ENCODE measurements at regions not wholly inside any gene's neighbourhood (a gene's known extent, or its start where the extent isn't known, plus 50 kb on each side); places are given as distances from the start of the nearest gene placed in this dataset.
A peak's percentile ranks its signal among the peaks of the same experiment; 100 is the strongest.

DNA sequence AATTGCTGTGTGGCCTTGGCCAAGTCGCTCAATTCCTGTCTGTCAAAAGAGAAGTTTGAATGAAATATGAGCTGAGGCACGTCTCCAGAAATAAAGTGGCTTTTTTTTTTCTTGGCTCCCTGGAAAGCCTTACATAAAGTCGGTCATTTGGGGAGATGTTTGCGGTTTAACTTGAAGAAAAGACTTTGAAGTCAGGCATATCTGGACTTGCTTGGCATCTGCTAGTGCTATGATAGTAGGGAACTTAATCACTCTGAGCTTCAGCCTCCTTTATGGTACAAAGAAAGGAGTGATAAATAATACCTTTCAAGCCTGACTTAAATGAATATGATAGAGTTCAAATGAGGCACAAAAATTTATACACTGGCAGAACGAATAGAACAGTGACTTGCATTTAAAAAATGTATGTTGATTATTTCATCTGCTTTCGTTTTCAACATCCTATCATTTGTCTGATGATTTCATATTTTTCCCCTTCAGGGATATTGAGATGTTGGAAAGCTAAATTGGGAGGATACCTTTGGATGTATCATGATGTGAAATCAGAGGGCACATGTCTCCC is 60.2 kb downstream of the FASLG start:
- Histone ChIP-seq H2BK5ac (ENCODE audit: low read depth, low read length) (no peak overlapping the region), H3K14ac (ENCODE audit: insufficient read length) (no peak overlapping the region), H3K18ac (ENCODE audit: extremely low read depth, low read length) (no peak overlapping the region), H3K4ac (replicated peaks; ENCODE audit: insufficient read length, low read depth, low read length) (no peak overlapping the region), H4K5ac (ENCODE audit: insufficient read length, low read depth, low read length) (no peak overlapping the region), H3K79me1 (ENCODE audit: low read depth, low read length) (no peaks in the 10 kb centered on the region), H3K27ac (ENCODE audit: low read depth, low read length) (no peak overlapping the region), H3K23me2 (ENCODE audit: low read depth, low read length) (no peaks in the 10 kb centered on the region), H2AK5ac (ENCODE audit: low read depth, low read length) (no peak overlapping the region), H3K56ac (replicated peaks; ENCODE audit: insufficient read length, low read depth, low read length) (no peak overlapping the region), H3K4me2 (ENCODE audit: insufficient read depth in 1 of 2, low read depth in 2 of 2, low read length in 2 of 2) (no peak overlapping the region), H4K20me1 (replicated peaks in 1 of 2; ENCODE audit: control insufficient read depth in 1 of 2, insufficient read depth in 2 of 2, low read length in 2 of 2) (no peaks in the 10 kb centered on the region), H3K27me3 (replicated peaks in 1 of 4; ENCODE audit: control insufficient read depth in 3 of 4, extremely low read depth in 1 of 4, insufficient read depth in 3 of 4, low read length in 3 of 4) (no peaks in the 10 kb centered on the region), H2BK12ac (ENCODE audit: low read depth, low read length) (no peak overlapping the region), H3K4me3 (ENCODE audit: extremely low read depth in 1 of 4, insufficient read depth in 2 of 4, low read depth in 3 of 4, low read length in 4 of 4) (no peak overlapping the region), H3K9me3 (ENCODE audit: insufficient read depth in 2 of 2, low read depth in 1 of 2, low read length in 1 of 2) (no peaks in the 10 kb centered on the region), H2BK20ac (ENCODE audit: low read length) (no peak overlapping the region), H4K91ac (replicated peaks; ENCODE audit: insufficient read length, low read length) (no peak overlapping the region), H2BK120ac (replicated peaks; ENCODE audit: low read depth, low read length) (no peak overlapping the region), H3K79me2 (ENCODE audit: control insufficient read depth in 1 of 2, insufficient read depth in 2 of 2, low read length in 2 of 2) (no peaks in the 10 kb centered on the region), H4K8ac (ENCODE audit: extremely low read depth, insufficient read depth, low read length) (no peak overlapping the region), H2BK15ac (ENCODE audit: low read length) (no peak overlapping the region), H3K36me3 (ENCODE audit: control insufficient read depth in 2 of 4, insufficient read depth in 4 of 4, low read length in 3 of 4) (no peaks in the 10 kb centered on the region), H3K9ac (replicated peaks in 1 of 4; ENCODE audit: extremely low read depth in 1 of 4, low read depth in 3 of 4, low read length in 3 of 4) (no peak overlapping the region), H3K23ac (ENCODE audit: insufficient read length) (no peak overlapping the region), H2AFZ (ENCODE audit: low read length) (peak overlapping the region; percentile 17; the same call in 1 of the 2 replicates), H3K4me1 (replicated peaks in 1 of 4; ENCODE audit: control insufficient read depth in 3 of 4, insufficient read depth in 4 of 4, low read length in 3 of 4) (peaks cover 0 to 5% (median under 1%) of the 10 kb centered on the region in 4 experiments; a peak in 2 of 7 replicates)
- DNase-seq (ENCODE audit: low read depth in 1 of 2, low spot score in 2 of 2) (no peak), FAIRE-seq (no peak)
- TF ChIP-seq SIRT6 (IDR thresholded peaks at IDR 0.05; ENCODE audit: low read length) (no peak), TAF1 (IDR thresholded peaks at IDR 0.05; ENCODE audit: low read depth, low read length) (no peak), YY1 (IDR thresholded peaks at IDR 0.05; ENCODE audit: low read depth, low read length) (no peak), POLR2AphosphoS5 (IDR thresholded peaks at IDR 0.05; ENCODE audit: low read depth, low read length) (no peak), RBBP5 (IDR thresholded peaks at IDR 0.05; ENCODE audit: borderline replicate concordance, low read depth, low read length) (no peak), CTBP2 (IDR thresholded peaks at IDR 0.05; ENCODE audit: borderline replicate concordance, insufficient read depth, insufficient read length, low read length) (no peak), NRF1 (IDR thresholded peaks at IDR 0.05; ENCODE audit: low read depth, low read length) (no peak), SUZ12 (IDR thresholded peaks at IDR 0.05; ENCODE audit: low read length) (no peak)
- TF ChIP-seq, protein P1, sequence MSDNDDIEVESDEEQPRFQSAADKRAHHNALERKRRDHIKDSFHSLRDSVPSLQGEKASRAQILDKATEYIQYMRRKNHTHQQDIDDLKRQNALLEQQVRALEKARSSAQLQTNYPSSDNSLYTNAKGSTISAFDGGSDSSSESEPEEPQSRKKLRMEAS (IDR thresholded peaks at IDR 0.05): no peak
- POLR2A ChIA-PET (ENCODE audit: partially characterized antibody): interaction anchor here (0.6 kb wide), 1 partner anchor 21 kb away, joined by 3 read pairs; no protein-coding TSS in a partner anchor
- CTCF ChIA-PET (ENCODE audit: partially characterized antibody): interaction anchor here (0.7 to 5.8 kb wide), 32 partner anchors 9 to 736 kb away, joined by 3 to 96 read pairs (median 4); partner anchors contain the start of gene FASLG
- 74% methylated on average over 6 of the region's 6 CpGs; no CpG with 5 or more reads in 1 of the 2 experiments for WGBS, 2 experiments (ENCODE audit: extremely low coverage in 1 of 2, insufficient coverage in 1 of 2, insufficient read length in 1 of 2, insufficient replicate concordance in 2 of 2, low coverage in 1 of 2, low lambda C conversion rate in 2 of 2, missing lambda C conversion rate in 1 of 2)

Data from H1 (cell line).